ENCODE measurements at regions not wholly inside any gene's neighbourhood (a gene's known extent, or its start where the extent isn't known, plus 50 kb on each side); places are given as distances from the start of the nearest gene placed in this dataset.

DNA sequence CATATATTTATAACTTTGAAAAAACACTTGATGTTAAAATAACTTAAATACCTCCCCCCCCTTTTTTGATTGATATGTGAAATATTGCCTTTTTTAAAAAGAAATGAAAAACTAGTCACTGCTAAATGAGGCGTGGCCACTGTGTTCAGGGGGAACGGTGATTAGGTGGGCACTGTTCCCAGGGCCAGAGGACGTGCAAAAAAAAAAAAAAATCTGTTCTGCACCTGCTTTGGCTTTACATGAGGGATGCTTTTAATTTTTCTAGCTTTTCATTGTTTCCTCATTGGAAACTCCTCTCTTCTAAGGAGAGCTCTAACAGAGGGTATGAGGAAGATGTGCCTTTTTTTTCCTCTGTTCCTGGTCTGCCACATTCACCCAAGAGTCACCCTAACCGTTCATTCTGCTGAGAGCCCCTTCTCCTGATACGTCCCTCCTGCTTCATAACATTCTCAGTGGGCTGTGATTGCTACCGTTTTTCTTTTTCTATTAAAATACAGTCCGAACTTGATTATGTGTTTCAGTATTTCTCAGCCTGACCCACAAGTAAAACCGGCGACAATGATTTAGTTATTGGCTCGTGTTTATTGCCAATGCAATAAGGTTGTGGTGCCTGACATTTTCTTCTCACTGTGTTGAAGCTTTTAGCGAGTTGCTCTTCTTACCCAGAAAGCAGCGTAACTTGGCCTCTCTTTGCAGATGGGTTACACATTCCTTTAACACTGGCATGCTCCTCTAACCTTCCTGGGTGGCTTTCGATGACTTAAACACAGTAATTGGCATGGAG, 64.8 kb upstream of the ZNF536 start:
- DNase-seq (ENCODE audit: low read depth in 2 of 2), result no peak

DNA sequence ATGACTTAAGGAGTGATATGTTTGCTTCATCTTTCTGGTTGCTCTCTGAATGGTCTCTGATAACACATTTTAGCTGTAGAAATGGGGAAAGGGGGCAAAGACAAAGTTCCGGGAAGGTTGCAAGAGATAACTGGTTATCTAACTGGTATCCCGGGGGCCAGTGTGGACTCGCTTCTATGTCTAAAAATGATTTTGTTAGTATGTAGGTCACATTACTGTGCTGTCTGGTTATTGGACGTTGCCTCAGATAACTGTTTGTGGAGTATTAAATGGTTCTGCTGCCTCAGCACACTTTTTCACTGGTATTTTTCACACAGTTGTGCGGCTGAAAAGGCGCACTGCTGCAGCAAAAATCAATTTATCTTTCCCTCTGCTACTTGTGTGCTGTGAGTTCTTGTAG, 63.0 kb upstream of the ZNF536 start:
- no peak for DNase-seq (ENCODE audit: low read depth in 2 of 2)

DNA sequence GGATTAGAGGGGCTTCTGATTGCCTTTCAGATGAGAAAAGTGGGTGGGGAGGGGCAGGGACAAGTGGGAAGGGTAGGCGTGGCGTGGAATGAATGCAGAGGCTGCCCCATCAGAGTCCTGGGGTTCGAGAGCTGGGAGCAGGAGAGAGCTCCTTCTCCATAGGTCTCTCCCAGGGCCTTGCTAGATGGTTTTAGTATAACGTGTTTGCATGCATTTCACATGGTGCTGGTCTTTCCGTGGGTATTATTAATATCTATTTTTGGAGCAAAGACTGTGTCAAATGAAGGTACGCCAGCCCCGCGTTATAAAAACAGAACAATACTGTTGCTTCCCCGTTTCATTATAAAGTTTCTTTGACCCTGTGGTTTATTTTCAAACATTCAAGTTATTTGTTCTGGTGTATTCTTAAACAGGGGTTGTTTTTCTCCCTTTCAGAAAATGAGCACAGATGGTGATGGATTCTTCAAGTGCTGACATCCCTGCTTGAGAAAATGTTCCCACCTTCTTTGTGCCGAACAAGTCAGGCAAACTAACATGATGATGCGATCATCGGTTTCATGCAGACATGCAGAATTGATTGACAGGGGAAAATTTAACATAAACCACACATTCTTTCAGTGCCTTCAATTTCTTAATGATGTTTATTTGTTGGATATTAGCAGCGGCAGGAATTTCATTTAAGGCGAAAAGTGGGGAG, 62.1 kb upstream of the ZNF536 start:
- no peak for DNase-seq (ENCODE audit: low read depth in 2 of 2)

DNA sequence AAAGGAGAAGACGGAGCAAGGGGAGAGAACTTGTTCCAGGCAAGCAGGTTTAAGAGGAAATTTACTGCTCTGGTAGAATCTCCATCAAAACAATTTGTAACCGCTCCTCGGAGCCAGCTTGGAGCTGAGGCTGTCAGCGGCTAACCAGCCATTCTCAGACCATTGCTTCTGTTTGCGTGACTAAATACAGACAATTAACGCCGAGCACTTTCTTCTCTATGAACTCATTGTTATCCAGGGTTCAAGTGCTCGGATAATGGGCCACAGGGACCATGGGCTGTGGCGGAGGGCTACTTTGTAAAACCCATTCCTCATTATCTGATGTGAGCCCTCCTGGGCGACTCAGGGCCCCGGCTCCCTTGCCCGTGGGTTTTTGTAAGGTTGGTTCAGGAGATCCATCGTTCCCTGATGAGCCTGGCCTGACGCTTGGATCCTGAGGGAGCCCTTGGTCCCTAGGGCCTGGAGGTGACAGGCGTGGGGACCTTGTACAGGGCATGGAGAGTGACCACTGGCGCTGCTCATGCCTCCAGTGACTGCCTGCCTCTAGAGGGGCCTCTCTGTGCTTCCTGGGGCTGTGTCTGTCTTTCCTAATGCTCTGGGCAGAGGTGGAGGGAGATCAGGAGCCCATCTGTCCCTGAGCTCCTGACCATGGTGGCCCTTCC, 61.5 kb upstream of the ZNF536 start:
- DNase-seq (ENCODE audit: low read depth in 2 of 2), result no peak

GRCh38 chr19:30311911-30312310, 60.3 kb upstream of the ZNF536 start:
- no peak for DNase-seq (ENCODE audit: low read depth in 2 of 2)

DNA sequence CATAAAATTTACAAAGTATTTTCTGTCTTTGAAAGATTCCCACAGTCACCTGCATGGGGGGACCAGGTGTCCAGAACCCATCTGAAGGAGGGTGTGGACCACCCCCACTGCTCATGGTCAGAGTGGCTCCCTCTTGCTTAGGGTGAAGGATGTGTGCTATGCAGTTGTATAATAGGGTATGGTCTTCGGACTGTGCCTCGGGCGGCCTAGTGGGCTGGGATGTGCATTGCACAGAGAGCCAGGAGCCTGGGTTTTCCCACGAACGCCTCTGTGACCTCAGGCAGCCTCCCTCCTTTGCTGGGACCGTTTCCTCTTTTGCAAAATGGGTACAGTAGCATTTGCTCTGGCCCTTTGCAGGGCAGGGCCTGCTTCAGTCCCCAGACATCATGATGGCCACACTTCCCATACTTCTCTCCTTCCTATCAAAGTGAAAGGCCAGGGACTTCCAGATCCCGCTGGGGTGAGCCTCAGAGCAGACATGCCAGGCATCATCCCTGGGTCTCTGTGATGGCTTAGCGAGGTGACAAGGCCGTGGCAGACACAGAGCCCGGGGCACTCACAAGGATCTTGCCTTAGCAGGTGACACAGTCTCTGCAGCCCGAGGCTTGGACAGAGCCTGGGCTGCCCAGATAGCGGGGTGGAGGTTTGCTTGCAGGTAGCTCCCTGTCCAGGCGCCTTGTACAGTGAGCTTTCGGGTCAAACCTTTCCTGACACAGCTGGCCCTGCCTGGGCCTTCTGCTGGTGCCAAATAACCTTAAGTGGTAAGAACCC, 59.4 kb upstream of the ZNF536 start:
- DNase-seq (ENCODE audit: low read depth in 2 of 2), result no peak

DNA sequence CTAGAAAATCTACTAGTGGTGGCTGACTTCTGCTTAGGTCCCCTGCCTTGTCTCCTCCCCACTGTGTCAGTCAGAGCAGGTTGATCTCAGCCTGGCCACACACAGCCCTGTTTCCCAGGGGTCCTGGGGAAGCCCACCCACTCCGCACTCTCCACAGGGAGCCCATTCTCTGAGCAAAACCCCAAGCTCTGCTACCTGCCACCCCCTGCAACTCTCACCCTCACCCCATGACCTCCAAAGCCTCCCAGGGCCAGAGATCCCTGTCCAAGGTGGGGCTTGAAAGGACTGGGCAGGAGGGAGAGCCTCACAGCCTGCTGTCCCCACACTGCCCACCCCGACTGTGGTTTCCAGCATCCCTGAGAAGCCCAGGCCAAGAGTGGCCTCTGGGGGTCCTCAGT, 58.8 kb upstream of the ZNF536 start:
- DNase-seq (ENCODE audit: low read depth in 2 of 2), result no peak

GRCh38 chr19:30314056-30314804, 58.0 kb upstream of the ZNF536 start:
- DNase-seq (ENCODE audit: low read depth in 2 of 2), result no peak

- DNase-seq (ENCODE audit: low read depth in 2 of 2), result no peak
These were observed 57.4 kb upstream of the ZNF536 start for GRCh38 chr19:30314805-30315155.

- DNase-seq (ENCODE audit: low read depth in 2 of 2), result no peak
These were observed 57.0 kb upstream of the ZNF536 start for GRCh38 chr19:30315159-30315558.

DNA sequence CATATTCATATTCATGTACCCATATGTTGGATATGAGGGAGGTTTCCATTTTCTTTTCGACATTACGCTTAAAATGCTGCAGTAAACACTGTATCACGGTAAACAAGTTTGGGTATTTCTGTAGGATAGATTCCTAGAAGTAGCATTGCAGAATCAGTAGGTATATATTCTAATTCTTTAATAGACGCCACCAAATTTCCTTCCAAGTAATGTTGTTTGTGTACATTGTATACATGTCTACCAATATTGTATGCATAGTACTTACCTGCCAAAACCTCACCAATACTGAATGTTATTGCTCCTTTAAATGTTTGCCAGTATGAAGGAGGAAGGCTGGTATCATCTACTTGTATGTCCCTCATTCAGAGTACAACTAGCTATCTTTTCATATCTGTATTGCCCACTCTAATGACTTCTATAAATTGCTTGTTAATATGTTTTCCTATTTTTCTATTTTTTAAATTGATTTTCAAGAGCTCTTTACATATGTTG, 56.1 kb upstream of the ZNF536 start:
- no peak for DNase-seq (ENCODE audit: low read depth in 2 of 2)

DNA sequence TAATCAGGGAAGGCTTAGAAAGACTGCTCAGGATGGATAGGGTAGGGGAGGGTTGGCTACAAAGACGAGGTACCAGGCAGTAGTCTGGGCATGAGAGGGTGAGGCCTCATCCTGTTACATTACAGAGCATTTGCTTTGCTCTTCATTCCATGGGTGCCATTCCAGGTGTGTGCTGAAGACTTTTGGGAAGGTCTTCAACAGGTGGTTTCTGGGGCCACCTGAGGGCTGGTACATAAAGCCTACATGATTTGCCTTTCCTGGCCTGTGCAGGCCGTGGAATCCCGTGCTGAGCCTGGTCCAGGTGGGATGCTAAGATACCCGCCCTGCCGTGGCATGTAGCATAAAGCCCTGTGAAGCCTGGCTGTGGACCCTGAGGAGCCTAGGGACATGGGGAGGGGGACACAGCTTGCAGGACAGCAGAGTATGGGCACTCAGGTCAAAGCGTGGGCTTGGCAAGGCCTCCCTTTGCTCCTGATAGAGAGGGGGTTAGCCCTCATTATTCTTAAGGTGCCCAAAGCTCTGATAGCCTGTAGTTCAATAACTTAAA, 55.6 kb upstream of the ZNF536 start:
- DNase-seq (ENCODE audit: low read depth in 2 of 2), result no peak

GRCh38 chr19:30317403-30317802, 54.8 kb upstream of the ZNF536 start:
- DNase-seq (ENCODE audit: low read depth in 2 of 2), result no peak

DNA sequence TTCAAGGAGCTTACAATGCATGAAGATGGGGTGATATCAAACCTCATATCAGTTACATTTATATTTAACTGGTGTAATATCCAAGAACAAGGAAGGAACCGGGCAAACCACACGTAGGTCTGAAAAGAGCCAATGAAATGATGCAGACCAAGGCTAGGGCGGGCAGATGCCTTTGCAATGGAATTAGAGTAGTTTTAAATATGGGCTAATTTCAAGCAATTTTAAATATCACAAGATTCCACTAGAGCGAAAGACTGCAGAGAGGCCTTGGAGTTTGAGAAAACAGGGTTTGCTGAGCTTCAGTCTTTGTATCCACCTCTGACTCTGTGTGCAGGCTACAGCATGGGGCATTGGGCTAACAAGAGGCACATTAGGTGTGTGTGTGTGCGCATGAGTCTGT, 53.9 kb upstream of the ZNF536 start:
- DNase-seq (ENCODE audit: low read depth in 2 of 2), result no peak

DNA sequence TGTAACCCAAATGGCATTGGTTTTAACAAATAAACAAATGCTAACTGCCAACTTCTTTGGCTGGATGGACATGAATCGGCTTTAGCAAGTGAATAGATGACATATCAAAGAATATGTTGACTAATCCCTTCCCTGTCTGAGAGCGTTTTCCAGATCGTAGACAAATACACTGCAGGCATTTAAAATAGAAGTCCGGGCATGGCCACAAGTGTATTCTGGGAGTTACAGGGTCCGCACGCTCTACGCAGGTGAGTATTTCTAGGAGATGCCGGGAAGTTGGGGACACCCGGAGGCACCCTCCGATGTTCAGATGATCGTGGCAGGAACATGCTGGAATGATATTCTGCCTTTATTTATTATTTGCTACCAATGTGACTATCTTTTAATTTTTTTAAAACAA, 53.2 kb upstream of the ZNF536 start:
- DNase-seq (ENCODE audit: low read depth in 2 of 2), result no peak

DNA sequence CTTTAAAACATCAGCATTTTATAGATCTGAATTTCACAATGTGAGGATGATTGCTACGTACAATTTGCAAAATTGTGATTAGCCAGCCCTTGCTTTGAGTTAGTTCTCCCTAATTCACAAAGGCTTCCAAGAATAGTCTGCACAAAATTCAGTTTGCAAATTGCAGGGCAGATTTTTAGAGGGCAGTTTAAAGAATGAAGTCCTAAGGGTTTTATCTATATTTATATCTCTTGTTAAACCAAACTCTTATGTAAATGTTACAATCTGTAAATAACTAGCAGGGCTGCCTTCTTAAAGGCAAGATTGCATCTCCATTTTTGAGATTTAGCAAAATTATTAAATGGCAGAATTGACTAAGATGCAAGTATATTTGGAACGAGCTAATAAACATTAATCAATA, 52.8 kb upstream of the ZNF536 start:
- DNase-seq (ENCODE audit: low read depth in 2 of 2), result no peak

DNA sequence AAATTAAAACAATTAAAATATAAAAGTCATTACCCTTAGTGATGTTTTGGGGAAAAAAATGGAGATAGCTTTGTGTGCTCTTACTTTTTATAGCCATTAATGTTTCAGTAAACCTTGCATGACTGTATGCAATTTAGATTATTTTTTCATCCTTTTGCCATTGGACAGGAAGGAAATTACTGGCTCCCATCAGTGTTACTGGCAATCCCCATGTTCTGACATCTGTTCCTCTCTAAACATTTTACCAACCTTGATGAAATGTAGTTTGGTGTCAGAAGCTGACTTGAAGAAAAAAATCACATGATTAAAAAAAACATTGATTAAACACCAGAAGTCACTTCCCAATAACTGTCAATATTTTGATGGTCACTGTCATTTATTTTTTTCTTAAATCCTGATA, 52.3 kb upstream of the ZNF536 start:
- no peak for DNase-seq (ENCODE audit: low read depth in 2 of 2)

- DNase-seq (ENCODE audit: low read depth in 2 of 2), result no peak
These were observed 51.7 kb upstream of the ZNF536 start for GRCh38 chr19:30320466-30320865.

DNA sequence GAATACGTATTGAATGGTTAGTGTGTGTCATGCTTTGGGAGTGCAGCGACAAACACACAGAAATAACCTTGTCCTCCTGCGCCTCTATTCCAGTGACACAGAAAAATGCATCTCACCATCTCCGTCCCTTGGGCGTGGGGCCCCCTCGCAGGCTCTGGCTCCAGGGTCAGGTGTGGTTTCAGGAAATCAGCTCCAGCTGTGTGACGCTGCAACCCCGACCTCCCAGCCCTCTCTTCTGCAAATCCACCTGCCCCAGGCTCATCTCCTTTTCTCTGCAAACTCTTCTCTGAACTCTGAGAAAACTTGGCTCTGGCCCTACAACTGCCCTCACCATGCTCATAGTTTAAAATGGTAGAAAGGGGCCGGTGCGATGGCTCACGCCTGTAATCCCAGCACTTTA, 51.3 kb upstream of the ZNF536 start:
- DNase-seq (ENCODE audit: low read depth in 2 of 2), result no peak
